ENCODE measurements at regions not wholly inside any gene's neighbourhood (a gene's known extent, or its start where the extent isn't known, plus 50 kb on each side); places are given as distances from the start of the nearest gene placed in this dataset.
"Not testable (repeated sequence)": the region's sequence is repeated elsewhere in the genome, so short reads cannot be mapped to it uniquely, and the experiment has no call there.

DNA sequence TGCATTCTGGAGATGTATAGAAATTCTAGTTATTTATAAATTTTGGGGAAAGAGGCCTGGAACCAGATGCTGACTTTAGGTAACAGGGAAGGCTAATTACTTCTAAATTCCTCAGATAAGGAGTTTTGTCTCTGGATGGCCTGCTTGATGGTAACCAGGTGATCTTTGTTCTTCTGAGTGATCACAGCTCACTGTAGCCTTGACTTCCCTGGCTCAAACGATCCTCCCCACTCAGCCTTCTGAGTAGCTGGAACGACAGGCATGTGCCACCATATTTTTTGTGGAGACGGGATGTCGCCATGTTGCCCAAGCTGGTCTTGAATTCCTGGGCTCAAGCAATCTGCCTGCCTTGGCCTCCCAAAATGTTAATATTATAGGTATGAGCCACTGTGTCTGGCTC lies 54.4 kb upstream of the MSH6 start:
- TF ChIP-seq, protein P1, sequence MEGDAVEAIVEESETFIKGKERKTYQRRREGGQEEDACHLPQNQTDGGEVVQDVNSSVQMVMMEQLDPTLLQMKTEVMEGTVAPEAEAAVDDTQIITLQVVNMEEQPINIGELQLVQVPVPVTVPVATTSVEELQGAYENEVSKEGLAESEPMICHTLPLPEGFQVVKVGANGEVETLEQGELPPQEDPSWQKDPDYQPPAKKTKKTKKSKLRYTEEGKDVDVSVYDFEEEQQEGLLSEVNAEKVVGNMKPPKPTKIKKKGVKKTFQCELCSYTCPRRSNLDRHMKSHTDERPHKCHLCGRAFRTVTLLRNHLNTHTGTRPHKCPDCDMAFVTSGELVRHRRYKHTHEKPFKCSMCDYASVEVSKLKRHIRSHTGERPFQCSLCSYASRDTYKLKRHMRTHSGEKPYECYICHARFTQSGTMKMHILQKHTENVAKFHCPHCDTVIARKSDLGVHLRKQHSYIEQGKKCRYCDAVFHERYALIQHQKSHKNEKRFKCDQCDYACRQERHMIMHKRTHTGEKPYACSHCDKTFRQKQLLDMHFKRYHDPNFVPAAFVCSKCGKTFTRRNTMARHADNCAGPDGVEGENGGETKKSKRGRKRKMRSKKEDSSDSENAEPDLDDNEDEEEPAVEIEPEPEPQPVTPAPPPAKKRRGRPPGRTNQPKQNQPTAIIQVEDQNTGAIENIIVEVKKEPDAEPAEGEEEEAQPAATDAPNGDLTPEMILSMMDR (IDR thresholded peaks at IDR 0.05; ENCODE audit: borderline replicate concordance, control extremely low read depth, extremely low read depth, insufficient read depth, missing control alignments), result no peak
- no peak for DNase-seq (ENCODE audit: low spot score)
- in situ Hi-C loops (cut with MboI; ENCODE audit: low sequenced_read_pairs, unreplicated experiment), result no loop called here

DNA sequence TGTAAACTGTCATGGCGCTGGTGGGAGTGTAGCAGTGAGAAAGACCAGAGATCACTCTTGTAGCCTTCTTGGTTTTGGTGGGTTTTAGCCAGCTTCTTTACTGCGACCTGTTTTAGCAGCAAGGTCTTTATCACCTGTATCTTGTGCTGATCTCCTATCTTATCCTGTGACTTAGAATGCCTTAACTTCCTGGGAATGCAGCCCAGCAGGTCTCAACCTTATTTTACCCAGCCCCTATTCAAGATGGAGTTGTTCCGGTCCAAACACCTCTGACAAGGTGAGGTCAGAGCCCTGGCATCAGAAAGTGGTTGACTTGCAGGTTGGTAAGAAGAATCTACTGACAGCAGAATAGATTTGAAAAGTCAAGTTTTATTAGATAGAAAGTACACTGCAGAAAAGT lies 55.0 kb upstream of the MSH6 start:
- in situ Hi-C loops (cut with MboI; ENCODE audit: low sequenced_read_pairs, unreplicated experiment), result no loop called here

DNA sequence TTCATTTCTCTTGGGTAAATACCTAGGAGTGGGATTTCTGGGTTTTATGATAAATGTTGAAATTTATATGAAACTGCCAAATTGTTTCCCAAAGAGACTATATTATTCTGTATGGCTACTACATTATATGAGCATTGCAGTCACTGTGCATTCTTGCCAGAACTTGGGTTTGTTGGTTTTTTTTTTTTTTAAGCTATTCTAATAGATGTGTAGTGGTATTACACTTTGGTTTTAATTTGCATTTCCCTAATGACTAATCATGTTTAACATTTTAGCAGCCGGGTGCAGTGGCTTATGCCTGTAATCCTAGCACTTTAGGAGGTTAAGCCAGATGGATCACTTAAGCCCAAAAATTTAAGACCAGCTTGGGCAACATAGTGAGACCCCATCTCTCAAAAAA lies 56.0 kb upstream of the MSH6 start:
- DNase-seq (ENCODE audit: low spot score); in situ Hi-C loops (cut with MboI; ENCODE audit: low sequenced_read_pairs, unreplicated experiment): not testable (repeated sequence)

More for the DNA sequence above, 55.0 kb upstream of the MSH6 start:
- DNase-seq (ENCODE audit: low spot score), result no peak
- TF ChIP-seq, protein P1 (IDR thresholded peaks at IDR 0.05; ENCODE audit: borderline replicate concordance, control extremely low read depth, extremely low read depth, insufficient read depth, missing control alignments), result no peak

DNA sequence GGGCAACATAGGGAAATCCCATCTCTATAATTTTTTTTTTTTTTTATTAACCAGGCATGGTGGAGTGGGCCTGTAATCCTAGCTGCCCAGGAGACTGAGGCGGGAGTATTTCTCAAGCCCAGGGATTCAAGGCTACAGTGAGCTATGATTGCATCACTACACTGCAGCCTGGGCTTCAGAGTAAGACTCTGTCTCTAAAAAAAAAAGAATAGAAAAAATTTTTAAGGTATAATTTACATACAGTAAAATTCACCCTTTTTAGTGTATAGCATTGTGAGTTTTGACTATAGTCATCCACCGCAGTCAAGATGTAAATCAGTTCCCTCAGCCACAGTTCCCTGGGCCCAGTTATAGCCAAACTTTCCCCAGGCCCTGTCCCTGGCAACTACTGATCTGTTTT lies 57.1 kb upstream of the MSH6 start:
- no peak for DNase-seq (ENCODE audit: low spot score)
- TF ChIP-seq, protein P1 (IDR thresholded peaks at IDR 0.05; ENCODE audit: borderline replicate concordance, control extremely low read depth, extremely low read depth, insufficient read depth, missing control alignments), result no peak
- in situ Hi-C loops (cut with MboI; ENCODE audit: low sequenced_read_pairs, unreplicated experiment), result no loop called here

DNA sequence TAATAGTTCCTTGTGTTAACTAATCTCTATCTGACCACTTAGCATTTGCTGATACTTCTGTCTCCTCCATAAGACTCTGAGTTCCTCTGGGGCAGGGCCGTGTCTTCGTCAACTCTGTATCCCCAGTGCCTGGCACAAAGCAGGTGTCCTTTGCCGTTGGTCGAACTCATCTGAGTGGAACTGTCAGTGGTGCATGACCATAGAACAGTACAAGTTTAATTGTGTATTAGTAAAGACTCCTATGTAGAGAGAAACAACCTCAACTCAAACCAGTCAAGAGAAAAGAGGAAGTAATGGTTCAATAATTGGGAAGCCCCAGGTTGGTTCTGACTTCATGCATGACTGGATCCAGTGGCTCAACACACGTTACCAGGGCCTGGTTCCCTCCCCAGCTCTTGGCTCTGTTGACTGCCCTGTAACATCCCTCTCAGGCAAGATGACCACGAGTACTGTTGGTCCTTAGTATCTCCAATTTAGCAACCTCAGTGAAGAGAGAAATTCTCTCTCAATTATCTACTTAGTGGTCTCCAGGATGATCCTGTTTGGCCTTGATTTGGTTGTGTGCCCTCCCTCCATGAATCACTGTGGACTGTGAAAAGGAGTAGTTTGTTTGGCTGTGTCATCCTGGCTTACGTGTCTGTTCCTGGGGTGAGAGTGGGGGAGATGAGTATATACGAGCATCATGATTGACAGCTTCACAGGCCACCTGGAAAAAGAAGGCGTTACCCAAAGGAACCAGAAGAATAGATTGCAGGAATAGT lies 58.5 kb upstream of the MSH6 start:
- in situ Hi-C loops (cut with MboI; ENCODE audit: low sequenced_read_pairs, unreplicated experiment), result no loop called here
- TF ChIP-seq, protein P1 (IDR thresholded peaks at IDR 0.05; ENCODE audit: borderline replicate concordance, control extremely low read depth, extremely low read depth, insufficient read depth, missing control alignments), result no peak
- DNase-seq (ENCODE audit: low spot score), result peak; percentile 72

DNA sequence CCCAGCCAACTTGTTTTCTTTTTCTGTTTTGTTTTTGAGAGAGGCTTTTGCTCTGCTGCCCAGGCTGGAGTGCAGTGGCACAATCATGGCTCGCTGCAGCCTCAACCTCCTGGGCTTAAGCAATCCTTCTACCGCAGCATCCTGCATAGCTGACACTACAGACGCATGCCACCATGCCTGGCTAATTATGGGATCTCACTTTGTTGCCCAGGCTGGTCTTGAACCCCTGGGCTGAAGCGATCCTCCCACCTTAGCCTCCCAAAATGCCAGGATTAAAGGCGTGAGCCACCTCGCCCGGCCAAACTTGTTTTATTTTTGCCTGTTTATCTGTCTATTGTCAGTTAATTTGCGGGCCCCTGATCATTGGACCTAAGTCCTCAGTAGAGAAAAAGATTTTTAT lies 61.6 kb upstream of the MSH6 start:
- in situ Hi-C loops (cut with MboI; ENCODE audit: low sequenced_read_pairs, unreplicated experiment), result no loop called here
- no peak for DNase-seq (ENCODE audit: low spot score)
- TF ChIP-seq, protein P1 (IDR thresholded peaks at IDR 0.05; ENCODE audit: borderline replicate concordance, control extremely low read depth, extremely low read depth, insufficient read depth, missing control alignments), result no peak

DNA sequence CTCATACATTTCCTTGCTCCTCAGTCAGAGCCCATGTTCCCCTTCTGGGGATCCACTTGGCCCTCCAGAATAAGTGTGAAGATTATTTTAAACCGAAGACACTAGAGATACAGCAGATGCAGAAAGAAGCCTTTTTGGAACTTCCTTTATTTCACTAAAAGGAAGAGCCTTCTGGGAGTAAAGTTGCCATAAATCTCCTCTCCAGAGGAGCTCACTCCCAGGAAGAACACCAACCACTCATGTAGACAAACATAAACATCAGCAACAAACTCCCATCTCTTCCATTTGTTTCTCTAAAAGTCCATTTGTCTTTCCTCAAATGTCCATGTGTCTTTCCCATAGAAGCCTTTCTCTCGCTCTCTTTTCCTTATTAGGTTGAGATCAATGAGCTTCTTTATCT lies 62.4 kb upstream of the MSH6 start:
- TF ChIP-seq, protein P1 (IDR thresholded peaks at IDR 0.05; ENCODE audit: borderline replicate concordance, control extremely low read depth, extremely low read depth, insufficient read depth, missing control alignments), result no peak
- in situ Hi-C loops (cut with MboI; ENCODE audit: low sequenced_read_pairs, unreplicated experiment), result no loop called here
- no peak for DNase-seq (ENCODE audit: low spot score)
